ENCODE measurements at regions not wholly inside any gene's neighbourhood (a gene's known extent, or its start where the extent isn't known, plus 50 kb on each side); places are given as distances from the start of the nearest gene placed in this dataset.
"Not testable (repeated sequence)": the region's sequence is repeated elsewhere in the genome, so short reads cannot be mapped to it uniquely, and the experiment has no call there.

- H3K4me3 Mint-ChIP-seq = no peak overlapping the region
- H3K36me3 Mint-ChIP-seq (ENCODE audit: low read depth) = no peaks in the 10 kb centered on the region
- no peak overlapping the region for H3K27ac Mint-ChIP-seq
- H3K9me3 Mint-ChIP-seq = no peaks in the 10 kb centered on the region
- no peaks in the 10 kb centered on the region for H3K27me3 Mint-ChIP-seq (ENCODE audit: insufficient read depth)
- no peak for DNase-seq
- TF ChIP-seq CTCF (IDR thresholded peaks at IDR 0.05) = no peak
- no peaks in the 10 kb centered on the region for H3K4me1 Mint-ChIP-seq (ENCODE audit: low read depth)
Measured at GRCh38 chrY:7515812-7516211, 604.3 kb upstream of the AMELY start.

DNA sequence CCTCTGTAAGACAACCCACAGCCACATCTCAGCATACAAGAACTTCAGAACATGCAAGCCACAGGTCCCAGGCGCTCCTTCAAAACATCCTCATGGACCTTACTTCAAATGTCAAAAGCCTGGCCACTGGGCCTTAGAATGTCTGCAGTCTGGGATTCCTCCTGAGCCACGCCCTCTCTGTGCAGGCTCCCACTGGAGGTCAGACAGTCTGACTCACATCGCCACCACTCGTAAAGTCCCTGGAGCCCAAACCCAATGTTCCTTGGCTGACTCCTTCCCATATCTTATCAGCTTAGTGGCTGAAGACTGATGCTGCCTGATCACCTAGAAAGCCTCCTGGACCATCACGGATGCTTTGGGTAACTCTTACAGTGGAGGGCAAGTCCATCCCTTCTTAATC, 591.3 kb upstream of the AMELY start:
- H3K9me3 Mint-ChIP-seq = no peaks in the 10 kb centered on the region
- H3K27me3 Mint-ChIP-seq (ENCODE audit: insufficient read depth) = no peaks in the 10 kb centered on the region; the same call in none of the 2 replicates
- peaks cover 44% of the 10 kb centered on the region for H3K4me1 Mint-ChIP-seq (ENCODE audit: low read depth)
- no peak for TF ChIP-seq CTCF (IDR thresholded peaks at IDR 0.05)
- DNase-seq = peak; percentile 33
- H3K27ac Mint-ChIP-seq = peak overlapping the region; percentile 76; the same call in 1 of the 2 replicates
- H3K4me3 Mint-ChIP-seq = no peak overlapping the region
- peaks cover 26% of the 10 kb centered on the region for H3K36me3 Mint-ChIP-seq (ENCODE audit: low read depth)

DNA sequence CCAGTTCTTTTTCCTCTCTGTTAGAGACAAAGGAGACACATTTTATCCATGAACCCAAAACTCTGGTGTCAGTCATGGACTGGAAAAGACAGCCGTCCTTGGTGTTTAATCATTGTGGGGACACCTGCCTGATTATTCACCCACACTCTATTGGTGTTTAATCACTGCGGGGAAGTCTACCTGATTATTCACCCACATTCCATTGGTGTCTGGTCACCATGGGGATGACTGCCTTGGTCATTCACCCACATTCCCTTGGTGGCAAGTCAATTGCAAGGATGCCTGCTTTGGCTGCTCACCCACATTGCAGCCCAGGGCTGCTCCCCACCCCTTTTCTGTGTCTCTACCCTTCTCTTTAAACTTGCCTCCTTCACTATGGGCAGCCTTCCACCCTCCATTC, 589.7 kb upstream of the AMELY start:
- peak; percentile 5 for DNase-seq
- no peak for TF ChIP-seq CTCF (IDR thresholded peaks at IDR 0.05)
- Mint-ChIP-seq H3K4me1 (ENCODE audit: low read depth) (peaks cover 44% of the 10 kb centered on the region), H3K9me3 (no peaks in the 10 kb centered on the region), H3K27ac (no peak overlapping the region; the same call in 1 of the 2 replicates), H3K27me3 (ENCODE audit: insufficient read depth) (no peaks in the 10 kb centered on the region; the same call in none of the 2 replicates), H3K36me3 (ENCODE audit: low read depth) (peaks cover 23% of the 10 kb centered on the region), H3K4me3 (no peak overlapping the region)

DNA sequence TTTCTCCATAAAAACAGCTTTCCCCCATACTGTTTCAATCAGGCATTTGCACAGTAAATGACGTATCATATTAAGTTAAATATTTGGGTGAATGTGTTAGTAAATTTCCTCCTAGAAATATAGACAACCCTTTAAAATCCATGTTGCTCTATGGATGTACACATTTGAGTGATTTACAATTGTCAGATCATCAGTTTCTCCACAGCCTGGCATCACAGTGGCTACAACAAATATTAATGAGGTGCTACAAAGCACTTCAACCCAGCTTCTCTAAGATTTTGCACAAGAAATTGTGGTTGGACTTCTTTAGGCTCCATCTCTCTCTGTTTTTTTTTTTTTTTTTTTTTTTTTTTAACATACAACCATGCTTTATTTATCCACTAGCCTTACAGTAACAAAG, 584.4 kb upstream of the AMELY start:
- H3K27me3 Mint-ChIP-seq (ENCODE audit: insufficient read depth) = no peaks in the 10 kb centered on the region
- peaks cover 4% of the 10 kb centered on the region; the same call in 1 of the 2 replicates for H3K36me3 Mint-ChIP-seq (ENCODE audit: low read depth)
- peaks cover 5% of the 10 kb centered on the region for H3K4me1 Mint-ChIP-seq (ENCODE audit: low read depth)
- H3K27ac Mint-ChIP-seq = no peak overlapping the region
- no peak for DNase-seq
- no peak for TF ChIP-seq CTCF (IDR thresholded peaks at IDR 0.05)
- H3K4me3 Mint-ChIP-seq = no peak overlapping the region
- no peaks in the 10 kb centered on the region for H3K9me3 Mint-ChIP-seq

DNA sequence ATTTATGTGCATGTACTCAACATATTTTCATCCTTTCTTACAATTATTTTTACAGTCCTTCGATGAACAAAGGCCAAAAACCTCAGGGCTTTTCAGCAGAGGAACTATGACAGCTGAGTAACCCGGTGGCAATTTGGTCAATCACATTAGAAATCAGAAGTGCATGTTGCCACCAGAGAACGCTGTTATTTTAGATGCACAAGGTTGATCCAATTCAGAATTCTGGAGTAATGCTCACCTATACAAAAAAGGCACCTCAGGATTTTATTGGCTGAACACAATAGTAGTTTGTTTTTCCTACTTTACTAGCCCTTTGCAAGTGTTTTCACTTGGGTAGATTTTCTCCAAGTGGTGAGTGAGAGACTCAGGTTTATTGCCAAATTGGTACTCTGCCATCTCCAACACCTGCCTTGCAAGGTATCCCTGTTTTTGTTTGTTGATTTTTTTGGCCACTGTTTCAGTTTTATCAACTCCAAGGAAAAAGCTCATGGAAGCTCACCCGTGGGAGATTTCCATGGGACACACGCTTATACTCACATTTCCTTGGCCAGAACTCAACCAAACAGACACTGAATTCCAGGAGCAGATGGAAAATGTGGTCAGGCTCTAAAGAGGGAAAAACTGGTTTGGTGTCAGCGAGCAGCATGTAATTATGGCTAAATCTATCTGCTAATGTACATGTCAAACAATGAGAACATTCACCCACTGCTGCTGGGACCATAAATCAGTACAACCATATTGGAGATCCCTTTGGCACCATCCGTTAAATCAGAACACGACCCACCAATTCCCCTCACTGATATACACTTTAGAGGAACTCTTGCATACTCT, 573.1 kb upstream of the AMELY start:
- H3K9me3 Mint-ChIP-seq; H3K4me3 Mint-ChIP-seq; H3K27ac Mint-ChIP-seq; H3K4me1 Mint-ChIP-seq (ENCODE audit: low read depth); H3K27me3 Mint-ChIP-seq (ENCODE audit: insufficient read depth); DNase-seq; H3K36me3 Mint-ChIP-seq (ENCODE audit: low read depth): not testable (repeated sequence)

DNA sequence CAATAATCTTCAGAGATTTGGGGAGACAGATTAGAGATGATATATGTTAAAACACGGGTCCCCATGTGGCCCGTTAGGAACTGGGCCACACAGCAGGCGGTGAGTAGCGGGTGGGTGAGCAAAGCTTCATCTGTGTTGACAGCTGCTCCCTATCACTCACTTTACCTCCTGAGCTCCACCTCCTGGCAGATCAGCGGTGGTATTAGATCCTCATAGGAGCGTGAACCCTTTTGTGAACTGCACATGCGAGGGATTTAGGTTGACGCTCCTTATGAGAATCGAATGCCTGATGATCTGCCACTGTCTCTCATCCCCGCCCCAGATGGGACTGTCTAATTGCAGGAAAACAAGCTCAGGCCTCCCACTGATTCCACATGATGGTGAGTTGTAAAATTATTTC, 560.4 kb upstream of the AMELY start:
- H3K36me3 Mint-ChIP-seq (ENCODE audit: low read depth) = peaks cover 10% of the 10 kb centered on the region; the same call in 1 of the 2 replicates
- no peak overlapping the region for H3K4me3 Mint-ChIP-seq
- no peak for TF ChIP-seq CTCF (IDR thresholded peaks at IDR 0.05)
- H3K9me3 Mint-ChIP-seq = peaks cover 4% of the 10 kb centered on the region; the same call in 1 of the 2 replicates
- no peaks in the 10 kb centered on the region for H3K27me3 Mint-ChIP-seq (ENCODE audit: insufficient read depth)
- no peak overlapping the region for H3K27ac Mint-ChIP-seq
- peaks cover 24% of the 10 kb centered on the region for H3K4me1 Mint-ChIP-seq (ENCODE audit: low read depth)
- DNase-seq = no peak

Measured in HFFc6 (cell line).